OCI-LY1 (cell line): ENCODE measurements at regions not wholly inside any gene's neighbourhood (a gene's known extent, or its start where the extent isn't known, plus 50 kb on each side); places are given as distances from the start of the nearest gene placed in this dataset.

Source experiments
- H2AFZ ChIP-seq: fragments of 200-600 bp; sonication (generic), shearing (Covaris generic); 2 replicates; pipeline ENCODE4 v1.6.0; 2014; ENCODE audit warnings: antibody characterized with exemption, mild to moderate bottlenecking, low read length
- H3F3A ChIP-seq: fragments of 200-600 bp; sonication (generic), shearing (Covaris generic); 2 replicates; pipeline ENCODE4 v1.6.0; 2014; ENCODE audit warnings: mild to moderate bottlenecking, antibody characterized with exemption, low read length, moderate library complexity; ENCODE audit not compliant: insufficient read depth
- H3K27ac ChIP-seq: fragments of 200-600 bp; sonication (generic); 2 replicates; pipeline ENCODE4 v1.5.1; 2014; ENCODE audit warnings: low read length, mixed run types, mild to moderate bottlenecking, low read depth; ENCODE audit not compliant: poor library complexity, severe bottlenecking
- H3K27me3 ChIP-seq: fragments of 200-600 bp; sonication (generic); 2 replicates; pipeline ENCODE4 v1.6.0; 2014; ENCODE audit warnings: antibody characterized with exemption, mild to moderate bottlenecking, low read length, moderate library complexity; ENCODE audit not compliant: insufficient read depth
- H3K36me3 ChIP-seq: fragments of 200-600 bp; sonication (generic); 2 replicates; pipeline ENCODE4 v1.6.1; 2014; ENCODE audit warnings: mild to moderate bottlenecking, antibody characterized with exemption, low read length, moderate library complexity, mixed read lengths; ENCODE audit not compliant: insufficient read depth
- H3K4me1 ChIP-seq: fragments of 200-600 bp; sonication (generic); 2 replicates; pipeline ENCODE4 v1.5.1; 2014; ENCODE audit warnings: mild to moderate bottlenecking, low read length, moderate library complexity; ENCODE audit not compliant: insufficient read depth, severe bottlenecking
- H3K4me2 ChIP-seq: fragments of 200-600 bp; sonication (generic), shearing (Covaris generic); 2 replicates; pipeline ENCODE4 v1.6.1; 2014; ENCODE audit warnings: low read length
- H3K4me3 ChIP-seq: fragments of 200-600 bp; sonication (generic); 2 replicates; pipeline ENCODE4 v1.5.1; 2014; ENCODE audit warnings: low read length, low read depth, mild to moderate bottlenecking, mixed read lengths; ENCODE audit not compliant: poor library complexity, severe bottlenecking
- H3K79me2 ChIP-seq: fragments of 200-600 bp; shearing (Covaris generic); 2 replicates; pipeline ENCODE4 v1.6.1; 2016; ENCODE audit warnings: mixed run types, low read length, mixed read lengths; ENCODE audit not compliant: insufficient read depth
- H3K9ac ChIP-seq: fragments of 200-600 bp; sonication (generic), shearing (Covaris generic); 2 replicates; pipeline ENCODE4 v1.6.1; 2014; ENCODE audit warnings: mild to moderate bottlenecking, low read length, mixed read lengths
- H3K9me2 ChIP-seq: fragments of 200-600 bp; sonication (generic), shearing (Covaris generic); 2 replicates; pipeline ENCODE4 v1.6.1; 2014; ENCODE audit warnings: low read depth, mild to moderate bottlenecking, low read length, mixed read lengths
- H3K9me3 ChIP-seq: fragments of 200-600 bp; shearing (Covaris generic); 2 replicates; pipeline ENCODE4 v1.6.1; 2014; ENCODE audit warnings: low read length, mixed read lengths
- H4K20me1 ChIP-seq: fragments of 200-600 bp; sonication (generic), shearing (Covaris generic); 2 replicates; pipeline ENCODE4 v1.6.0; 2016; ENCODE audit warnings: mild to moderate bottlenecking, low read length; ENCODE audit not compliant: insufficient read depth
- CTCF ChIP-seq: fragments of 200-600 bp; sonication (generic), shearing (Covaris generic); IDR thresholded peaks from 2 replicates; pipeline ENCODE4 v1.5.1; 2017; ENCODE audit warnings: mild to moderate bottlenecking, antibody characterized with exemption, low read length, moderate library complexity, mixed read lengths
- EZH2 ChIP-seq: fragments of 200-600 bp; sonication (generic), shearing (Covaris generic); IDR thresholded peaks from 2 replicates; pipeline ENCODE4 v1.8.0; 2017; ENCODE audit warnings: borderline replicate concordance, mixed run types, mild to moderate bottlenecking, antibody characterized with exemption, low read length, moderate library complexity, mixed read lengths

- no peak overlapping the region for H3K27ac ChIP-seq
- H3K4me3 ChIP-seq: no peak overlapping the region
- H4K20me1 ChIP-seq: no peaks in the 10 kb centered on the region
- no peaks in the 10 kb centered on the region for H3K9me3 ChIP-seq
- H3K79me2 ChIP-seq: no peaks in the 10 kb centered on the region
- no peaks in the 10 kb centered on the region for H3K4me1 ChIP-seq
- H3K4me2 ChIP-seq: no peak overlapping the region
- H3K27me3 ChIP-seq: no peaks in the 10 kb centered on the region
- no peak overlapping the region for H3K9ac ChIP-seq
- TF ChIP-seq CTCF: no peak
- no peak for TF ChIP-seq EZH2
- no peaks in the 10 kb centered on the region for H3K9me2 ChIP-seq
- no peaks in the 10 kb centered on the region for H3K36me3 ChIP-seq
- H2AFZ ChIP-seq: no peak overlapping the region
- H3F3A ChIP-seq: no peaks in the 10 kb centered on the region
Observed at GRCh38 chr19:16005925-16006324, 57.1 kb downstream of the OR10H4 start.

GRCh38 chr19:16012552-16012951, 63.7 kb upstream of the TPM4 start:
- H3K9me2 ChIP-seq: no peaks in the 10 kb centered on the region
- no peak overlapping the region for H3K9ac ChIP-seq
- H3K79me2 ChIP-seq: no peaks in the 10 kb centered on the region
- H3K27ac ChIP-seq: no peak overlapping the region
- no peaks in the 10 kb centered on the region for H3K4me1 ChIP-seq
- TF ChIP-seq CTCF (no peak), EZH2 (no peak)
- H3K27me3 ChIP-seq: no peaks in the 10 kb centered on the region
- H3K4me3 ChIP-seq: no peak overlapping the region
- H2AFZ ChIP-seq: no peak overlapping the region
- no peaks in the 10 kb centered on the region for H3K36me3 ChIP-seq
- no peak overlapping the region for H3K4me2 ChIP-seq
- H3F3A ChIP-seq: no peaks in the 10 kb centered on the region
- H3K9me3 ChIP-seq: no peaks in the 10 kb centered on the region
- no peaks in the 10 kb centered on the region for H4K20me1 ChIP-seq

GRCh38 chr19:16013181-16013850, 63.0 kb upstream of the TPM4 start:
- H3K9me2 ChIP-seq: no peaks in the 10 kb centered on the region
- TF ChIP-seq EZH2: no peak
- TF ChIP-seq CTCF: no peak
- no peaks in the 10 kb centered on the region for H3K36me3 ChIP-seq
- H3K4me1 ChIP-seq: no peaks in the 10 kb centered on the region
- H3K9ac ChIP-seq: no peak overlapping the region
- H3F3A ChIP-seq: no peaks in the 10 kb centered on the region
- no peaks in the 10 kb centered on the region for H4K20me1 ChIP-seq
- H3K27me3 ChIP-seq: no peaks in the 10 kb centered on the region
- no peak overlapping the region for H3K4me2 ChIP-seq
- H3K9me3 ChIP-seq: no peaks in the 10 kb centered on the region
- no peak overlapping the region for H3K4me3 ChIP-seq
- no peak overlapping the region for H2AFZ ChIP-seq
- H3K27ac ChIP-seq: no peak overlapping the region
- no peaks in the 10 kb centered on the region for H3K79me2 ChIP-seq
